HG03175 (cell line): ENCODE measurements at regions not wholly inside any gene's neighbourhood (a gene's known extent, or its start where the extent isn't known, plus 50 kb on each side); places are given as distances from the start of the nearest gene placed in this dataset.

Source experiments
- ATAC-seq: cut with Tn5 transposase; IDR thresholded peaks from one replicate; pipeline ENCODE4 v1.9.1; 2021; ENCODE audit warnings: mild to moderate bottlenecking, moderate library complexity; ENCODE audit not compliant: unreplicated experiment

DNA sequence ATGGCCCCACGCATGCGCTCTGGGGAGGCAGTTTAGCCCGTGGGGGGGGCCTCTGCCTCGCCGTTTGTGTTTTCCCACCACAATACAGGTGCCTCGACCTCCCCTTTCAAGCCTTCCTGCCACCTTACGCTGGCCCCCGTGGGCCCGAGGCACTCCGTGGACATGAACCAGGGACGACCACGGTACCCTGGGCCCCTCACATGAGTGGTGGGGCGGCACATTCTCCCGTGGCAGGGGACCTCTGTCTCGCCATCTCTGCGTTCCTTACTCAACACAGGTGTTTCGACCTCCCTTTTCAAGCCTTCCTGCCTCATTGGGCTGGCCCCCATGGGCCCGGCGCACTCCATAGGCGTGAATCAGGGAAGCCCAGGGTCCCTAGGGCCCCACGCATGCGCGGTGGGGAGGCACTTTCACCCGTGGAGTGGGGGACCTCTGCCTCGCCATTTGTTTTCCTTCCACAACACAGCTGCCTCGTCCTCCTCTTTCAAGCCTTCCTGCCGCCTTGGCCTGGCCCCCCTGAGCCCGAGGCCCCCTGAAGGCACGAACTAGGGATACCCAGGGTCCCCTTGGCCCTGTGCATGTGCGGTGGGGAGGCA lies 339.5 kb downstream of the ALG10 start:
- ATAC-seq, result no peak

DNA sequence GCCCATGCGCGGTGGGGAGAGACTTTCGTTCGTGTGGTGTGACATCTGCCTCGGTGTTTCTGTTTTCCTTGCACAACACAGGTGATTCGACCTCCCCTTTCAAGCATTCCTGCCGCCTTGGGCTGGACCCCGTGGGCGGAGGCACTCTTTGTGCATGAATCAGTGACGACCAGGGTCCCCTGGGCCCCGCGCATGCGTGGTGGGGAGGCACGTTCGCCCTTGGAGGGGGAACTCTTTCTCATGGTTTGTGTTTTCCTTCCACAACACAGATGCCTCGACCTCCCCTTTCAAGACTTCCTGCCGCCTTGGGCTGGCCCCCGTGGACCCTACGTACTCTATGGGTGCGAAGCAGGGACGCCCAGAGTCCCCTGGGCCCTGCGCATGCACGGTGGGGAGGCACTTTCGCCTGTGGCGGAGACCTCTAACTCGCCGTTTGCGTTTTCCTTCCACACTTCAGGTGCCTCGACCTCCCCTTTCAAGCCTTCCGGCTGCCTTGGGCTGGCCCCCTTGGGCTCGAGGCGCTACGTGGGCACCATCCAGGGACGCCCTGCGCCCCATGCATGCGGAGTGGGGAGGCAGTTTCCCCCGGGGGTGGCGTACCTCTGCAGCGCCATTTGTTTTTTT lies 340.9 kb downstream of the ALG10 start:
- no peak for ATAC-seq

DNA sequence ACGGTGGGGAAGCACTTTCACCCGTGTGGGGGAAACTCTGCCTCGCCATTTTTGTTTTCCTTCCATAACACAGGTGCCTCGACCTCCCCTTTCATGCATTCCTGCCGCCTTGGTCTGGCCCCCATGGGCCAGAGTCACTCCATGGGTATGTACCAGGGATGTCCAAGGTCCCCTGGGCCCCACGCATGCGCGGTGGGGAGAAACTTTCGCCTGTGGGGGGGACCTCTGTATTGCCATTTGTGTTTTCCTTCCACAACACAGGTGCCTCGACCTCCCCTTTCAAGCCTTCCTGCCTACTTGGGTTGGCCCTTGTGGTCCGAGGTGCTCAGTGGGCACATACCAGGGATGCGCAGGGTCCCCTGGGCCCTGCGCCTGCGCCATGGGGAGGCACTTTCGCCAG lies 345.8 kb downstream of the ALG10 start:
- no peak for ATAC-seq

DNA sequence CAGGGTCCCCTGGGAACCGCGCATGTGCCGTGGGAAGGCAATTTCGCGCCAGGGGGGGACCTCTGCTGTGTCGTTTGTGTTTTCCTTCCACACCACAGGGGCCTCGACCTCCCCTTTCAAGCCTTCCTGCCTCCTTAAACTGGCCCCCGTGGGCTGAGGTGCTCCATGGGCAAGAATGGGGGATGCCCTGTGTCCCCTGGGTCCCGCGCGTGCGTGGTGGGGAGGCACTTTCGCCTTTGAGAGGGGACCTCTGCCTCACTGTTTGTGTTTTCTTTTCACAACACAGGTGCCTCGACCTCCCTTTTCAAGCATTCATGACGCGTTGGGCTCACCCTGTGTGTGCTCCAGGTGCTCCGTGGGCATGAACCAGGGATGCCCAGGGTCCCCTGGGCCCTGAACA lies 348.8 kb downstream of the ALG10 start:
- no peak for ATAC-seq

DNA sequence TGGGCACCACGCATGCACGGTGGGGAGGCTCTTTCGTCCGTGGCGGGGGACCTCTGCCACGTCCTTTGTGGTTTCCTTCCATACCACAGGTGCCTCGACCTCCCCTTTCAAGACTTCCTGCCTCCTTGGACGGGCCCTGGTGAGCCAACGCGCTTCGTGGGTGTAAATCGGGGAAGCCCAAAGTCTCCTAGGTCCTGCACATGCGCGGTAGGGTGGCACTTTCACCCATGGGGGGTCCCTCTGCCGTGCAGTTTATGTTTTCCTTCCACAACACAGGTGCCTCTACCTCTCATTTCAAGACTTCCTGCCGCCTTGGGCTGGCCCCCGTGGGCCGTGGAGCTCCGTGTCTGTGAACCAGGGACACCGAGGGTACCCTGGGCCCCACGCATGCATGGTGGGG lies 349.7 kb downstream of the ALG10 start:
- no peak for ATAC-seq

DNA sequence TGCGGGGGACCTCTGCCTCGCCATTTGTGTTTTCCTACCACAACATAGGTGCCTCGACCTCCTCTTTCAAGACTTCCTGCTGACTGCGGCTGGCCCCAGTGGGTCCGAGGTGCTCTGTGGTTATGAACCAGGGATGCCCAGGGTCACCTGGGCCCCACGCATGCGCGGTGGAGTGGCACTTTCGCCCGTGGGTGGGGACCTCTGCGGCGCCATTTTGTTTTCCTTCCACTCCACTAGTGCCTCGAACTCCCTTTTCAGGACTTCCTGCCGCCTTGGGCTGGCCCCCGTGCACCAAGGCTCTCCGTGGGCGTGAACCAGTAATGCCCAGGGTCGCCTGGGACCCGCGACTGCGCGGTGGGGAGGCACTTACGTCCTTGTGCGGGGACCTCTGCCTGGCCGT lies 351.6 kb downstream of the ALG10 start:
- ATAC-seq, result no peak

DNA sequence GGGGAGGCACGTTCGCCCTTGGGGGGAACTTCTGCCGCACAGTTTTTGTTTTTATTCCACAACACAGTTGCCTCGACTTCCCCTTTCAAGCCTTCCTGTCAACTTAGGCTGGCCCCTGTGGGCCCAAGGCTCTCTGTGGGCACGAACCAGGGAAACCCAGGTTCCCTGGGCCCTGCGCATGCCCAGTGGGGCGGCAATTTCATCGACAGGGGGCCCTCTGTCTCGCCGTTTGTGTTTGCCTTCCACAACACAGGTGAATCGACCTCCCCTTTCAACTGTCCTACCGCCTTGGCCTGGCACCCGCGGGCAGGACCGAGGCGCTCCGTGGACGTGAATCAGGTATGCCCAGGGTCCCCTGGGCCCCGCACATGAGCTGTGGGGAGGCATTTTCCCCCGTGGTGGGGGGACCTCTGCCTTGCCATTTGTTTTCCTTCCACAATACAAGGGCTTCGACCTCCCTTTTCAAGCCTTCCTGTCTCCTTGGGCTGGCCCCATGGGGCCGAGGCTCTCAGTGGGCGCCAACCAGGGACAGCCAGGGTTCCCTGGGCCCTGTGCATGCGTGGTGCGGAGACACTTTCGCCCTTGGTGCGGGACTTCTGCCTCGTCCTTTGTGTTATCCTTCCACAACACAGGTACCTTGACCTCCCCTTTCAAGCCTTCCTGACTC lies 354.0 kb downstream of the ALG10 start:
- ATAC-seq, result no peak

DNA sequence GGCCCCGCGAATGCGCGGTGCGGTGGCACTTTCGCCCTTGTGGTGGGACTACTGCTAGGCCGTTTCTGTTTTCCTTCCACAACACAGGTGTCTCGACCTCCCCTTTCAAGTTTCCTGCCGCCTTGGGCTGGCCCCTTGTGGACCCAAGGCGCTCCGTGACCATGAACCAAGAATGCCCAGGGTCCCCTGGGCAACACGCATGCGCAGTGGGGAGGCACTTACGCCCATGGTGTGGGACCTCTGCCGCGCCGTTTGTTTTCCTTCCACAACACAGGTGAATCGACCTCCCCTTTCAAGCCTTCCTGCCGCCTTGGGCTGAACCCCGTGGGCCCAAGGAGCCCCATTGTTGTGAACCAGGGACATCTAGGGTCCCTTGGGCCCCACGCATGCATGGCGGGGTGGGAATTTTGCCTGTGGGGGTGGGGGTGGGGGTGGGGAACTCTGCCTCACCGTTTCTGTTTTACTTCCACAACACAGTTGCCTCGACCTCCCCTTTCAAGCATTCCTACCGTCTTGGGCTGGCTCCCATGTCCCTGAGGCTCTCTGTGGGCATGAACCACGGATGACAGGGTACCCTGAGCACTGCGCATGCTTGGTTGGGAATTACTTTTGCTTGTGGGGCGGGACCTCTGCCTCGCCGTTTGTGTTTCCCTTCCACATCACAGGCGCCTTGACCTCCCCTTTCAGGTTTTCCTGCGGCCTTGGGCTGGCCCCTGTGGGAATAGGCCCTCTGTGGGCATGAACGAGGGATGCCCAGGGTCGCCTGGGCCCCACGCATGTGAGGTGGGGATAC lies 355.1 kb downstream of the ALG10 start:
- no peak for ATAC-seq

DNA sequence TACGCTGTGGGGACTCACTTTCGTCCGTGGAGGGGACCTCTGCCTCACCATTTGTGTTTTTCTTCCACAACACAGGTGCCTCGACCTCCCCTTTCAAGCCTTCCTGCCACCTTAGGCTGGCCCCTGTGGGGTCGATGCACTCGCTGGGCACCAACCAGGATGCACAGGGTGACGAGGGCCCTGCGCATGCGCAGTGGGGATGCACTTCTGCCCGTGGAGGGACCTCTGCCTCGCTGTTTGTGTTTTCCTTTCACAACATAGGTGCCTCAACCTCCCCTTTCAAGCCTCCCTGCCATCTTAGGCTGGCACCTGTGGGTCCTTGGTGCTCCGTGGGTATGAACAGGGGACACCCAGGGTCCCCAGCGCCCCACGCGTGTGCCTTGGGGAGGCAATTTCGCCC lies 356.8 kb downstream of the ALG10 start:
- ATAC-seq, result no peak

DNA sequence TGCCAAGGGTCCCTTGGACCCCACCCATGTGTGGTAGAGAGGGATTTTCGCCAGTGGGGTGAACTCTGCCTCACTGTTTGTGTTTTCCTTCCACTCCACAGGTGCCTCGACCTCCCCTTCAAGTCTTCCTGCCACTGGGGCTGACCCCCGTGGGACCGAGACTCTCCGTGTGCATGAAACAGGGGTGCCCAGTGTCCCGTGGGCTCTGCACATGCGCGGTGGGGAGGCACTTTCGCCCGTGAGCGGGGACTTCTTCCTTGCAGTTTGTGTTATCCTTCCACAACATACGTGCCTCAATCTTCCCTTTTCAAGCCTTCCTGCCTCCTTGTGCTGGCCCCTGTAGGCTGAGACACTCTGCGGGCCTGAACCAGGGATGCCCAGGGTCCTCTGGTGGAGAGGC lies 362.4 kb downstream of the ALG10 start:
- no peak for ATAC-seq

DNA sequence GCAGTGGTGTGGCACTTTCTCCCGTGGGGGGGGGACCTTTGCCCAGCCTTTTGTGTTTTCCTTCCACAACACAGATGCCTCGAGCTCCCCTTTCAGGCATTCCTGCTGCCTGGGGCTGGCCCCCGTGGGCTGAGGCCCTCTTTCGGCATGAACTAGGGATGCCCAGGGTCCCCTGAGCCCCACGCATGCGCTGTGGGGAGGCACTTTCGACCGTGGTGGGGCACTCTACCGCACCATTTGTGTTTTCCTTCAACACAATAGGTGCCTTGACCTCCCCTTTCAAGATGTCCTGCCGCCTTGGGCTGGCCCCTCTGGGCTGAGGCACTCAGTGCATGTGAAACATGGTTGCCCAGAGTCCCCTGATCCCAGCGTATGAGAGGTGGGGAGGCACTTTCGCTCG lies 363.7 kb downstream of the ALG10 start:
- no peak for ATAC-seq

DNA sequence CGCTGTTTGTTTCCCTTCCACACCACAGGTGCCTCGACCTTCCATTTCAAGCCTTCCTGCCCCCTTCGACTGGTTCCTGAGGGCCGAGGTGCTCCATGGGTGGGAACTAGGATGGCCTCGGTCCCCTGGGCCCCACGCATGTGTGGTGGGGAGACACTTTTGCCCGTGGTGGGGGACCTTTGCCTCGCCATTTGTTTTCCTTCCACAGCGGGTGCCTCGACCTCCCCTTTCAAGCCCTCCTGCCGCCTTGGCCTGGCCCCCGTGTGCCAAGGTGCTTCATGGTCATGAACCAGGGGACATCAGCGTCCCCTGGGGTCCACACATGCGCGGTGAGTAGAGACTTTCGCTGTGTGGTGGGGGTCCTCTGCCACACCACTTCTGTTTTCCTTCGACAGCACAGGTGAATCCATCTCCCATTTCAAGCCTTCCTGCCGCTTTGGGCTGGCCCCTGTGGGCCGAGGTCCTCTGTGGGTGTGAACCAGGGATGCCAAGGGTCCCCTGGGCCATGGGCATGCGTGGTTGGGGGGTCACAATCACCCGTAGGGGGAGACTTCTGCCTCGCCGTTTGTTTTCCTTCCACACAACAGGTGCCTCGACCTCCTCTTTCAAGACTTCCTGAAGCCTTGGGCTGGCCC lies 364.4 kb downstream of the ALG10 start:
- ATAC-seq, result no peak

DNA sequence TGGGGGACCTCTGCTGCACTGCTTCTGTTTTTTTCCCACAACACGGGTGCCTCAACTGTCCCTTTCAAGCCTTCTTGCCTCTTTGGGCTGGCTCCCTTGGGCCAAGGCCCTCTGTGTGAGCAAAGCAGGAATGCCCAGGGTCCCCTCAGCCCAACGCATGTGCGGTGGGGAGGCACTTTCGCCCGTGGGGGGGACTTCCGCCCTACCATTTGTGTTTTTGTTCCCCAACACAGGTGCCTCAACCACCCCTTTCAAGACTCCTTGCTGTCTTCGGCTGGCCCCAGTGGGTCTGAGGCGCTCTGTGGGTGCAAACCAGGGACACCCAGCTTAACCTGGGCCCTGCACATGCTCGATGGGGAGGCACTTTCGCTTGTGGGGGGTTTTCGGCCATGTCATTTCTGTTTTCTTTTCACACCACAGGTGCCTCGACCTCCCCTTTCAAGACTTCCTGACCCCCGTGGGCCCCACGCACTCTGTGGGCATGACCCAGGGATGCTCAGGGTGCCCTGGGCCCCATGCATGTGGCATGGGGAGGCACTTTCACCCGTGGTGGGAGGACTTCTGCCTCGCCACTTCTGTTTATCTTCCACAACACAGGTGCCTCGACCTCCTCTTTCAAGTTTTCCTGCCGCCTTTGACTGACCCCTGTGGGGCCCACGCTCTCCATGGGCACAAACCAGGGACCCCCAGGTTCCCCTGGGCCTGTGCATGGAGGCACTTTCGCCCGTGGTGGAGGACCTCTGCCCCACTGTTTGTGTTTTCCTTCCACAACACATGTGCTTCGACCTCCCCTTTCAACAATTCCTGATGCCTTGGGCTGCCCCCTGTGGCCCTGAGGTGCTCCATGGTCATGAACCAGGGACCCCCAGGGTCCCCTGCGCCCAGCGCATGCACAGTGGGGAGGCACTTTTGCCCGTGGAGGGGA lies 365.7 kb downstream of the ALG10 start:
- ATAC-seq, result no peak

DNA sequence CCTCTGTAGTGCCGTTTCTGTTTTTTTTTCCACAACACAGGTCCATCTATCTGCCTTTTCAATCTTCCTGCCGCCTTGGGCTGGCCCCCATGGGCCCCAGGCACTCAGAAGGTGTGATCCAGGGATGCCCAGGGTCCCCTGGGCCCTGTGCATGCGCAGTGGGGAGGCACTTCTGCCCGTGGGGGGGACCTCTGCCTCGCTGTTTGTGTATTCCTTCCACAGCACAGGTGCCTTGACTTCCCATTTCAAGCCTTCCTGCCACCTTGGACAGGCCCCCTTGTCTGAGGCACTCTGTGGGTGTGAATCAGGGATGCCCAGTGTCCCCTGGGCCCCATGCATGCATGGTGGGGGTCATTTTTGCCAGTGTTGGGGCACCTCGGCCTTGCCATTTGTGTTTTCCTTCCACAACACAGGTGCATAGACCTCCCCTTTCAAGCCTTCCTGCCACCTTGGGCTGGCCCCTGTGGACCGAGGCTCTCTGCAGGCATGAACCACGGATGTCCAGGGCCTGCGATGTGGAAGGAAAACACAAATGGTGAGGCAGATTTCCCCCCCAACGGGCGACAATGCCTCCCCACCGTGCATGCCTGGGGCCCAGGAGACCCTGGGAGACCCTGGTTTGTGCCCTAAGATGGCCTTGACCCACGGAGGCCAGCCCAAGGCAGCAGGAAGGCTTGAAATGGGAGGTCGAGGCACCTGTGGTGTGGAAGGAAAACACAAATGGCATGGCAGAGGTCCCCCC lies 366.5 kb downstream of the ALG10 start:
- no peak for ATAC-seq

DNA sequence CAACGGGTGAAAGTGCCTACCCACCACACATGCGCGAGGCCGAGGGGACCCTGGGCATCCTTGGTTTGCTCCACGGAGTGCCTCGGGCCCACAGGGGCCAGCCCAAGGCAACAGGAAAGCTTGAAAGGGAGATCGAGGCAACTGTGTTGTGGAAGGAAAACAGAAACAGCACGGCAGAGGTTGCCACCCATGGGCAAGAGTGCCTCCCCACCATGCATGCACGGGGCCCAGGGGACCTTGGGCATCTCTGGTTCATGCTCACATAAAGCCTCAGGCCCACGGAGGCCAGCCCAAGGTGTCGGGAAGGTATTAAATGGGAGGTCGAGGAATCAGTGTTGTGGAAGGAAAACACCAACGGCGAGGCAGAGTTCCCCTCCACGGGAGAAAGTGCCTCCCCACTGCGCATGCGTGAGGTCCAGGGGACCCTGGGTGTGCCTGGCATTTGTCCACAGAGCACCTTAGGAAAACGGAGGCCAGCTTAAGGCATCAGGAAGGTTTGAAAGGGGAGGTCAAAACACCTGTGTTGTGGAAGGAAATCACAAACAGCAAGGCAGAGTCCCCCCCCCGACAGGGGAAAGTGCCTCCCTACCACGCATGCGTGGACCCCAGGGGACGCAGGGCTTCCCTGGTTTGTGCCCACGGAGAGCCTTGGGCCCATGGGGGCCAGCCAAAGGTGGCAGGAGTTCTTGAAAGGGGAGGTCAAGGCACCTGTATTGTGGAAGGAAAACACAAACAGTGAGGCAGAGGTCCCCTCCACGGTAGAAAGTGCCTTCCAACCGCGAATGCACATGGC lies 367.3 kb downstream of the ALG10 start:
- no peak for ATAC-seq

DNA sequence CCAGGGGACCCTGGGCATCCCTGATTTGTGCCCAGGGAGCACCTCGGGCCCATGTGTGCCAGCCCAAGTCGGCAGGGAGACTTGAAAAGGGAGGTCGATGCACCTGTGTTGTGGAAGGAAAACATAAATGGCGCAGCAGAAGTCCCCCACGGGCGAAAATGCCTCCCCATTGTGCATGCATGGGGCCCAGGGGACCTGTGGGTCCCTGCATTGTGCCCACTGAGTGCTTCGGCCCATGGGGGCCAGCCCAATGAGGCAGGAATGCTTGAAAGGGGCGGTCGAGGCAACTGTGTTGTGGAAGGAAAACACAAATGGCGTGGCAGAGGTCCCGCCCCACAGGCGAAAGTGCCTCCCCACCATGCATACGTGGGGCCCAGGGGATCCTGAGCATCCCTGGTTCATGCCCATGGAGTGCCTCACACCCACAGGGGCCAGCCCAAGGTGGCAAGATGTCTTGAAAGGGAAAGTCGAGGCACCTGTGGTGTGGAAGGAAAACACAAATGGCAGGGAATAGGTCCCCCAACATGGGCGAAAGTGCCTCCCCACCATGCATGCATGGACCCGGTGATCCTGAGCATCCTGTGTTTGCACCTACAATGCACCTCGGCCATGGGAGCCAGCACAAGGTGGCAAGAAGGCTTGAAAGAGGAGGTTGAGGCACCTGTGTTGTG lies 368.0 kb downstream of the ALG10 start:
- no peak for ATAC-seq

DNA sequence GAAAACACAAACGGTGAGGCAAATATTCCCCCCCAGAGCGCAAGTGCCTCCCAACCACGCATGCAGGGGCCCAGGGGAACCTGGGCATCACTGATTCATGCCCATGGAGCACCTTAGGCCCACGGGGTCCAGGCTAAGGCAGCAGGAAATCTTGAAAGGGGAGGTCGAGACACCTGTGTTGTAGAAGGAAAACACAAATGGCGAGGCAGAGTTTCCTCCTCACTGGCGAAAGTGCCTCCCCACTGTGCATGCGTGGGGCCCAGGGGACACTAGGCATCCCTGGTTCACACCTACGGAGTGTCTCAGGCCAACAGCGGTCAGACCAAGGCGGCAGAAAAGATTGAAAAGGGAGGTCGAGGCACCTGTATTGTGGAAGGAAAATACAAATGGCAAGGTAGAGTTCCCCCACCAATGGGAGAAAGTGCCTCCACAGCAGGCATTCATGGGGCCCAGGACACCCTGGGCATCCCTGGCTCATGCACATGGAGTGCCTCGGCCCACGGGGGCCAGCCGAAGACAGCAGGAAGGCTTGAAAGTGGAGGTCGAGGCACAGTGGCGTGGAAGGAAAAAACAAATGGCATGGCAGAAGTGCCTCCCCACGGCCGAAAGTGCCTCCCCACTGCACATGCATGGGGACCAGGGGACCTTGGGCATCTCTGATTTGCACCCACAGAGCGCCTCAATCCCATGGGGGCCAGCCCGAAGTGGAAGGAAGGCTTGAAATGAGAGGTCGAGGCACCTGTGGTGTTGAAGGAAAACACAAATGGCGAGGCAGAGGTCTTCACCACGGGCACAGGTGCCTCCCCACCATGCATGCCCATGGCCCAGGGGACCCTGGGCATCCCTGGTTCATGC lies 368.8 kb downstream of the ALG10 start:
- ATAC-seq, result no peak
